Fibroblast of the conjunctiva (primary cell): ENCODE measurements at regions not wholly inside any gene's neighbourhood (a gene's known extent, or its start where the extent isn't known, plus 50 kb on each side); places are given as distances from the start of the nearest gene placed in this dataset.

Experiments
- DNase-seq: peaks from one replicate; pipeline ENCODE4 v3.0.0-alpha.2; 2010; ENCODE audit warnings: low read depth

GRCh38 chr1:87926921-87927320 is 598.2 kb downstream of the LMO4 start:
- no peak for DNase-seq

- no peak for DNase-seq
Observed at GRCh38 chr1:87927391-87928280, 599.0 kb downstream of the LMO4 start.

- DNase-seq: no peak
Observed at GRCh38 chr1:87928623-87929022, 599.9 kb downstream of the LMO4 start.

GRCh38 chr1:87929906-87930305 is 601.2 kb downstream of the LMO4 start:
- no peak for DNase-seq

- no peak for DNase-seq
Observed at GRCh38 chr1:87930796-87931195, 602.1 kb downstream of the LMO4 start.

- no peak for DNase-seq
Observed at GRCh38 chr1:87933171-87933570, 604.5 kb downstream of the LMO4 start.

GRCh38 chr1:87935130-87935529 is 606.5 kb downstream of the LMO4 start:
- DNase-seq: no peak

- DNase-seq: no peak
Observed at GRCh38 chr1:87937831-87938395, 609.2 kb downstream of the LMO4 start.

- DNase-seq: no peak
Observed at GRCh38 chr1:87938631-87939030, 610.0 kb downstream of the LMO4 start.

- DNase-seq: no peak
Observed at GRCh38 chr1:87939444-87939843, 610.8 kb downstream of the LMO4 start.

GRCh38 chr1:87940421-87940820 is 611.7 kb downstream of the LMO4 start:
- no peak for DNase-seq

- DNase-seq: no peak
Observed at GRCh38 chr1:87941337-87941946, 612.8 kb downstream of the LMO4 start.

- peak; percentile 37 for DNase-seq
Observed at GRCh38 chr1:87942165-87942564, 613.5 kb downstream of the LMO4 start.

- DNase-seq: no peak
Observed at GRCh38 chr1:87949711-87950110, 621.0 kb downstream of the LMO4 start.

- DNase-seq: no peak
Observed at GRCh38 chr1:87950369-87950768, 621.7 kb downstream of the LMO4 start.

GRCh38 chr1:87951409-87951808 is 622.7 kb downstream of the LMO4 start:
- DNase-seq: no peak

- DNase-seq: no peak
Observed at GRCh38 chr1:87951852-87952251, 623.2 kb downstream of the LMO4 start.

- no peak for DNase-seq
Observed at GRCh38 chr1:87953121-87953520, 624.4 kb downstream of the LMO4 start.

- DNase-seq: peak; percentile 63
Observed at GRCh38 chr1:87953732-87954344, 625.2 kb downstream of the LMO4 start.

GRCh38 chr1:87955038-87955437 is 626.4 kb downstream of the LMO4 start:
- no peak for DNase-seq

- DNase-seq: peak; percentile 70
Observed at GRCh38 chr1:87956072-87956471, 627.4 kb downstream of the LMO4 start.

GRCh38 chr1:87956750-87957149 is 628.1 kb downstream of the LMO4 start:
- DNase-seq: no peak

GRCh38 chr1:87957331-87957730 is 628.7 kb downstream of the LMO4 start:
- DNase-seq: no peak
